Stimulated activated naive CD8-positive, alpha-beta T cell treated with anti-CD3 and anti-CD28 coated beads, Interleukin-15, amount 100 ng/mL, for 72 hours (primary cell): ENCODE measurements at regions not wholly inside any gene's neighbourhood (a gene's known extent, or its start where the extent isn't known, plus 50 kb on each side); places are given as distances from the start of the nearest gene placed in this dataset.

Experiments used
- ATAC-seq: fragments of 150-1000 bp; cut with Tn5 transposase; 2 replicates; pipeline ENCODE4 v1.10.0; 2021; ENCODE audit warnings: mild to moderate bottlenecking, moderate library complexity
- DNase-seq, 2 donors: peaks; one replicate each; pipeline ENCODE4 v3.0.0; 2021 to 2022
- H3K27ac Mint-ChIP-seq, 2 donors: one replicate each; pipeline ENCODE4 v1.8.0; 2022; ENCODE audit warnings: mild to moderate bottlenecking in 2 of 2, mixed read lengths in 2 of 2, moderate library complexity in 2 of 2
- H3K27me3 Mint-ChIP-seq: one replicate; pipeline ENCODE4 v1.8.0; 2022; ENCODE audit warnings: mixed read lengths
- H3K4me1 Mint-ChIP-seq: one replicate; pipeline ENCODE4 v1.8.0; 2022; ENCODE audit warnings: mild to moderate bottlenecking, mixed read lengths
- H3K4me3 Mint-ChIP-seq, 2 donors: one replicate each; pipeline ENCODE4 v1.8.0; 2022; ENCODE audit warnings: mild to moderate bottlenecking in 2 of 2, mixed read lengths in 2 of 2, moderate library complexity in 1 of 2
- H3K9me3 Mint-ChIP-seq, 2 donors: one replicate each; pipeline ENCODE4 v1.8.0; 2022; ENCODE audit warnings: mixed read lengths in 2 of 2

DNA sequence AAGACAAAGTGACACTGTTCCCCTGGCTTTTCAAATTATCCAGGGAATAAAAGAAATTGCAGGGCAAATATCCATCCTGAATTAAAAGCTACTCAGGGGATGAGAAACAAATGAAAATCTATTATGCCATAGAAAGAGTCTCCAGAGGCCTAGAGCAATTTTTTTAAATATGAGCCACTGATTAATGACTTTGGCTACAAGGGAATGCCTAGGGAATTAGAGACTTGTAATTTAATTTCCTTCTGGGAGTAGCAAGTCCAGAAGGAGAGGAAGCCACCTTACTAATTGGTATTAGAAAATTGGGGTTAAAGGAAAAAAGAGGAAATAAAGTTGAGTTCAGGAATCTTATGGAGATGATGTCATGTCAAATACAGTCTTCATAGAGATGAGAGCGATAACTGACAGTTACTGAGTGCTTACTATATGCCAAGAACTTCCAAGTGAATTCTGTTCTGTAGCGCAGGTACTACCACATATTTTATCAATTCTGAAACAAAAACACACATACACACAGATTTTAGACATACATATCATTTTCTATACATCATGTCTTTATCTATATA is 304.4 kb downstream of the DUSP6 start:
- Mint-ChIP-seq H3K27ac (no peak overlapping the region), H3K9me3 (peaks cover 8 to 10% of the 10 kb centered on the region in 2 donors), H3K4me1 (peaks cover 6% of the 10 kb centered on the region), H3K27me3 (no peaks in the 10 kb centered on the region), H3K4me3 (no peak overlapping the region)
- DNase-seq: no peak
- no peak for ATAC-seq

DNA sequence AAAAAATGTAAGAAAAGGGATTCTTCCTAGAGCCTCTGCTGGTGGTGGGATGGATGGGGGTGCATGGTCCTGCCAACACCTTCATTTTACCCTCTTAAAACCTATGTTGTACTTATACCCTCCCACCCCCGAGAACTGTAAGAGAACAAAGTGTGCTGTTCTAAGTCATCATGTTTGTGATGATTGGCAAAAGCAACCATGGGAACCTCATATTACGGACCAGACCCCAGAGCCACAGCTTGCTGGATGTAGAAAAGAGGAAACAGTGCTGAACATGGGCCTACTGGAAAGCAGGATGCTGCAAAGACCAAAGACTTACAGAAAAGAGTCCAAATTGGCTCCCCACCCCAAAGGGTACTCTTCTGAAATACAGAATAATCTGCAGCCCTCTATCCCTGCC is 311.2 kb downstream of the DUSP6 start:
- Mint-ChIP-seq H3K9me3 (peaks cover 11 to 30% of the 10 kb centered on the region in 2 donors), H3K27ac (peak overlapping the region; percentile 54 to 95), H3K4me3 (no peak overlapping the region), H3K27me3 (no peaks in the 10 kb centered on the region), H3K4me1 (peaks cover 57% of the 10 kb centered on the region)
- ATAC-seq (no peak), DNase-seq (no peak)

DNA sequence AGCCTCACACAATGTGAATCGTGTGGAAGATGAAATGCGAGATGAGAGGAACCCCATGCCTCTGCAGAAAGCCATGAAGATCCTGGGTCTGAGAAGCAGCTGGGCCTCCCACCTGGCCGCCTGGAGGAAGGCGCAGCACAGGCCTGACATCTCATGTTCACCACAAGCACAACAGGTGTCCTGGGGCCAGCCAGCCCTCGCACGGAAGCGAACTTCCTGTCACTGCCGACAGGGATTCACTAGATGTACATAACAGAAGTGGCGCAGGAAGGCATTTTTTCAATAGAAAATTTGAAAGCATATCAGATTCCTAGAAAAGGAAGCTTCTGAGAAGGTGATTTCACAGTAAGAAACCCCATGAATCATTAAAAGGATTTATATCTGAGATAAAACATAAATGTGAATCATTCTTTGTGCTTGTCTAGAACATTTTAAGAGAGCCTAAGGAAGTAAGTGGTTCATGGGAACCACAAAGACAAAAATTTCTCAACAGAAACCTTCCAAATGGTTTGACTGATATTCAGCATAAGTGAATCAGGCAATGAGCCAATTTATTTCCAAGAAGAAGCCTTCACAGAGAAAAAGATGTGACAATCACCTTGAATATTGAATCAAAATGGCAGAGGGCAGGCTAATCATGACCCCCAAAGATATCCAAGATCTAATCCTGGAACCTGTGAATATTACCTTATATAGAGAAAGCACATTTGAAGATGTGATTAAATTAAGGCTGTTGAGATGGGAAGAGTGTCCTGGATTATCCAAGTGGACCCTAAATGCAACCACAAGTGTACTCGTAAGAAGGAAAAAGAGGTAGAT is 311.9 kb downstream of the DUSP6 start:
- ATAC-seq: peak; percentile 95
- peak; percentile 83 to 90 for DNase-seq
- Mint-ChIP-seq H3K27me3 (no peaks in the 10 kb centered on the region), H3K9me3 (peaks cover 11 to 30% of the 10 kb centered on the region in 2 donors), H3K4me1 (peaks cover 61% of the 10 kb centered on the region), H3K27ac (peak overlapping the region; percentile 95 to 98), H3K4me3 (peak overlapping the region; percentile 34 to 69)

DNA sequence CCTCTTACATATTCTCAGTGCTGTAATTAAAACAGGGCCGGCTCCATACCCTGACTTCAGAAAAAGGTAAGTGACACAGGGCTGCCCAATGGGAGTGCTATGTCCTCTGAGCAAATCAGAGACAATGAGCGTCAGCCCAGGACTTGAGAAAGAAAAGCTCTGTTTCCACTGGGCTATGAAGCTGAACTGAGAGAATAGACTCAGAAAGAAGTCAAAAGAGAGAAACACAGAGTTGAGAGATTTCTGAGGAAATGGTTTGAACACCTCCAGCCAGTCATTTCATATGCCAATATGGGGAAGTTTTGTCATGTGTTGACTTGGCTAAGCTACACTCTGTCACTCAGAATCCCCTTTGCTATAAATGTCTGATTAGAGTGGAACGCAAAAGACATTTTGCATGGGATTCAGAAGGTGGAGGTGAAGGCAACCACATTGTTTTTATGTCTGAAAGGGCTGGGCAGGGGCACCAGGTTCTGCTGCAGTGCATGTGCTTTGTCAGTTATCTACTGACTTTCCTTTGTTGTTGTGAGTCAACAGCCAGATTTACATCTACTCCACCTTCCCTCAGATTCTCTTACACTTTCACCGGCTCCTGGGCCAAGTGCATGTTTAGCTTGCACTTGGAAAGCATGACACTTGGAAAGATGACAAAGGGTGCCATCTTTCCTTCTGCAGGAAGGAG is 313.3 kb downstream of the DUSP6 start:
- Mint-ChIP-seq H3K27ac (peak overlapping the region; percentile 56 to 85), H3K9me3 (peaks cover 11 to 30% of the 10 kb centered on the region in 2 donors), H3K27me3 (no peaks in the 10 kb centered on the region), H3K4me3 (peak overlapping the region; percentile 19 to 29), H3K4me1 (peaks cover 68% of the 10 kb centered on the region)
- peak; percentile 65 for ATAC-seq
- DNase-seq: peak; percentile 14 to 23

DNA sequence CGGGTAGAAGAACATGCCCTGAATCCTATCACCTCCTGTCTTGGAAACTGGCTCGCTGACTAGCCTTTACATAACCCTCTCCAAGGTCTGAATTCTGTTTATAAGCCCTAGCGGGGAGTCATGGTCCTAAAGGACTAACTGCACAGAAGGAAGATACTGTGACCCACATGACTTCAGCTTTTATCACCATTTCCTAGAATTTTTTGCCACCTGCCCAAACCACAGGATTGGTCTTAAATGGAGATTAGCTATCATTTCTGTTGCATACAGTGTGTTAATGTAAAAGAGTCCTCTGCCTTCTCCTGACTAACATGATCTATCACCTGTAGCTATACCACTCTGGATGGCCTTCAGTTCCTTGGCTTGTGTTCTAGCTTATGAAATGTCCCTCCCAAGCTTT is 319.2 kb downstream of the DUSP6 start:
- no peak overlapping the region for H3K27ac Mint-ChIP-seq
- H3K4me1 Mint-ChIP-seq: peaks cover 60% of the 10 kb centered on the region
- H3K9me3 Mint-ChIP-seq: peaks cover 7 to 8% of the 10 kb centered on the region in 2 donors
- no peak overlapping the region for H3K4me3 Mint-ChIP-seq
- H3K27me3 Mint-ChIP-seq: peaks cover 6% of the 10 kb centered on the region
- ATAC-seq (no peak), DNase-seq (no peak)

DNA sequence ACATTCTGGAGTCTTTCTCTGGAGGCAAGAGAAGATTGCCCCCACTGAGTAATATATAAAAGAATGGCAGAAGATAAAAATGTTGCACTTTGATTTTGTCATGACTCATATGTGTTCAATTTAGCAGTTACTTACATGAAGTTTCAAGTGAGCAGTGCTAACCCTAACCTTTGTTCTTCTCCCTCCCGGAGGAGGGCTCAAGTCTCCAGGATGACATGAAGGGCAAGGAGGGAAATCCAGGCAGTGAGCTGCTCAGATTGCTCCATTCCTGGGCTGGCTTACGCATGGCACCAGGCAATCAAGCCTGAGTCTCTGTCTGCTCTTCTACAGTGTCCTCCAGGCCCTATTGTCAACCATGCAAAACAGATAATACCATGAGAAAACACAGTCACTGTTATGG is 322.3 kb downstream of the DUSP6 start:
- DNase-seq (no peak), ATAC-seq (no peak)
- no peak overlapping the region for H3K27ac Mint-ChIP-seq
- H3K9me3 Mint-ChIP-seq: peaks cover 0 to 8% of the 10 kb centered on the region in 2 donors
- peaks cover 6% of the 10 kb centered on the region for H3K27me3 Mint-ChIP-seq
- H3K4me1 Mint-ChIP-seq: peaks cover 44% of the 10 kb centered on the region
- H3K4me3 Mint-ChIP-seq: no peak overlapping the region

DNA sequence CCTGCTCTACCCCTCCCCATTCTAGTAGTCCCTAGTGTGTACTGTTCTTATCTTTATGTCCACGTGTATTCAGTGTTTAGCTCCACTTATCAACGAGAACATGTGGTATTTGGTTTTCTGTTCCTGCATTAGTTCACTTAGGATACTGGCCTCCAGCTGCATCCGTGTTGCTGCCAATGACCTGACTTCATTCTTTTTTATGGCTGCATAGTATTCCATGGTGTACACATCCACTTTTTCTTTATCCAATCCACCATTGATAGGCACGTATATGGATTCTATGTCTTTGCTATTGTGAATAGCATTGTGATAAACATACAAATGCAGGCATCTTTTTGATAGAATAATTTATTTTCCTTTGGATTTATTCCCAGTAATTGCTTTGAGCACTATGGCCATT is 327.7 kb downstream of the DUSP6 start:
- no peak overlapping the region for H3K4me3 Mint-ChIP-seq
- H3K27me3 Mint-ChIP-seq: no peaks in the 10 kb centered on the region
- peaks cover 17% of the 10 kb centered on the region for H3K4me1 Mint-ChIP-seq
- DNase-seq (no peak), ATAC-seq (no peak)
- no peak overlapping the region for H3K27ac Mint-ChIP-seq
- H3K9me3 Mint-ChIP-seq: no peaks in the 10 kb centered on the region

DNA sequence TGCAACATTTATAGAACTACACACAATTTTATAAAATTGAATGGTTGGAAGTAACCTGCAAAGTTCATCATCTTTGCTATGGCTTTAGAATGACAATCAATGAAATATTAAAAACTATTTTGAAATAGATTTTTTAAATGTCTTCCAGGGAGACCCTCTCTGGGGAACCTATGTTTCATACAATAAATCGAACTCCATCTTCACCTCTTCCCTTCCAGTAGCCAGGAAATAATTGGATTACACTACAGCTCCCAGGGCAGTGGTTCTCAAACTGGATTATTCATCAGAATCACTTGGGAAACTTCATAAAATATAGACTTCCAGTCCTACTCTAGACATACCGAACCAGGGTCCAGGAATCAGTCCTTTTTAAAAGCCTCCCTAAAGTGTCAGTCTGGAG is 328.4 kb downstream of the DUSP6 start:
- ATAC-seq (no peak), DNase-seq (no peak)
- H3K27me3 Mint-ChIP-seq: no peaks in the 10 kb centered on the region
- no peaks in the 10 kb centered on the region for H3K9me3 Mint-ChIP-seq
- H3K4me1 Mint-ChIP-seq: peaks cover 16% of the 10 kb centered on the region
- H3K4me3 Mint-ChIP-seq: no peak overlapping the region
- no peak overlapping the region for H3K27ac Mint-ChIP-seq

DNA sequence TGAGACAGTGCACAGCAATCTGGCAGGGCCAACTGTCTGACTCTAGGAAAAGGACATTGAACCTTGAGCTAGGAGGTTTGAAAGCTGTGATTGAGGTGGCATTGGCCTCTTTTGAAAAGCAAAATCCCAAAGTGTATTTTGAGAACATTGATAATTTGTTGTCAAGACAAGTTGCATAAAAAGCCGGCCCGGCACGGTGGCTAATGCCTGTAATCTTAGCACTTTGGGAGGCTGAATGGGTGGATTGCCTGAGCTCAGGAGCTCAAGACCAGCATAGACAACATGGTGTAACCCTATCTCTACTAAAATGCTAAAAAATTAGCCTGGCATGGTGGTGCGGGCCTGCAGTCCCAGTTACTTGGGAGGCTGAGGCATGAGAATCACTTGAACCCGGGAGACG is 331.6 kb downstream of the DUSP6 start:
- no peak for ATAC-seq
- H3K9me3 Mint-ChIP-seq: no peaks in the 10 kb centered on the region
- no peak for DNase-seq
- no peak overlapping the region for H3K4me3 Mint-ChIP-seq
- H3K27ac Mint-ChIP-seq: peak overlapping the region in 1 of 2 donors; percentile 27
- peaks cover 25% of the 10 kb centered on the region for H3K4me1 Mint-ChIP-seq
- H3K27me3 Mint-ChIP-seq: peaks cover 14% of the 10 kb centered on the region

DNA sequence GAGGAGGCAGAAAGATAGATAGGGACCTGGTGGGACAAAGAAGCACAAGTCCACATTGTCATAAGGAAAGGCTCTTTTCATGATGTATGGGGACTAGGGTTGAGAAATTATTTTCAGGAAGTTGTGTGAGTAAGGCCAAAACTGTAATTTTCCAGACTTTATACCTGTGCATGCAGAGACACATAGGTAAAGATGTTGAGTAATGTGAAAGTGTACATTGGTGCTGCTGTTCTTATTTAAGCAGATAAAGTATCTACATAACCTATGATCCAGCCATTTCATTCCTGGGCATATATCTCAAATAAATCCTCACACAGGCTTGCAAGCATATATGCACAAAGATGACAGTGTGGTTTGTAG is 332.2 kb downstream of the DUSP6 start:
- Mint-ChIP-seq H3K4me3 (no peak overlapping the region), H3K9me3 (no peaks in the 10 kb centered on the region), H3K27ac (peak overlapping the region in 1 of 2 donors; percentile 27), H3K27me3 (peaks cover 17% of the 10 kb centered on the region), H3K4me1 (peaks cover 25% of the 10 kb centered on the region)
- DNase-seq: no peak
- ATAC-seq: no peak

DNA sequence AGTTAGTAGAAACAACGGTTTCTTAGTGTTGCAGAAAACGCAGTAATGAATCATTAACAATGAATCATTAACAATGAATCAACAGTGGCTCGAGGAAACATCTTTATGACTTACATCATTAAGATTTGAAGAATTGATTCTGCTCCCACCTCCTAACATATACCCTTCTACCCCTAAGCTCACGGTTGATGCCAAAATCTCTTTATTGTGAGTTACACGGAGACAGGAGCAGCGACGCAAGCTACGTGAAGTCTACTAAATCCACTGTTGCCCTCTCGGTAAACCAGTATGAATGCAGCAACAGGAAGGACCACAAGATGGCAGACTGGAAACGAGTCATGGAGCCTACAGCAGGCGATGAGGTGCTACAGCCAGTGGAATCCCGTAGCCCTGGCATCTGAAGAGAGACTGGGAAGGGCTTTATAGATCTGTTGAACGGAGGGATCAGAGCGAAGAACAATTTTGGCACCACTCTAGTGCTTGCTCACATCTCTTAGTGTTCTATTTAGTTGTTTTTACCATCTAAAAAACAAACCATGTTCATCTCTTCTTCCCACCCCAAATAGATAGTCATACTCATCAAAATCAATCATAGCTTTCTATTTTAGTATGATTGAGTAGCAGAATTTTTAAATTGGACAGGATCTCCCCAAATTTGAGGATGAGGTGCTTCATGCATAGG is 332.7 kb downstream of the DUSP6 start:
- peak; percentile 68 to 76 for DNase-seq
- no peaks in the 10 kb centered on the region for H3K9me3 Mint-ChIP-seq
- ATAC-seq: peak; percentile 93
- H3K27me3 Mint-ChIP-seq: peaks cover 17% of the 10 kb centered on the region
- H3K4me1 Mint-ChIP-seq: peaks cover 25% of the 10 kb centered on the region
- no peak overlapping the region for H3K27ac Mint-ChIP-seq
- no peak overlapping the region for H3K4me3 Mint-ChIP-seq

DNA sequence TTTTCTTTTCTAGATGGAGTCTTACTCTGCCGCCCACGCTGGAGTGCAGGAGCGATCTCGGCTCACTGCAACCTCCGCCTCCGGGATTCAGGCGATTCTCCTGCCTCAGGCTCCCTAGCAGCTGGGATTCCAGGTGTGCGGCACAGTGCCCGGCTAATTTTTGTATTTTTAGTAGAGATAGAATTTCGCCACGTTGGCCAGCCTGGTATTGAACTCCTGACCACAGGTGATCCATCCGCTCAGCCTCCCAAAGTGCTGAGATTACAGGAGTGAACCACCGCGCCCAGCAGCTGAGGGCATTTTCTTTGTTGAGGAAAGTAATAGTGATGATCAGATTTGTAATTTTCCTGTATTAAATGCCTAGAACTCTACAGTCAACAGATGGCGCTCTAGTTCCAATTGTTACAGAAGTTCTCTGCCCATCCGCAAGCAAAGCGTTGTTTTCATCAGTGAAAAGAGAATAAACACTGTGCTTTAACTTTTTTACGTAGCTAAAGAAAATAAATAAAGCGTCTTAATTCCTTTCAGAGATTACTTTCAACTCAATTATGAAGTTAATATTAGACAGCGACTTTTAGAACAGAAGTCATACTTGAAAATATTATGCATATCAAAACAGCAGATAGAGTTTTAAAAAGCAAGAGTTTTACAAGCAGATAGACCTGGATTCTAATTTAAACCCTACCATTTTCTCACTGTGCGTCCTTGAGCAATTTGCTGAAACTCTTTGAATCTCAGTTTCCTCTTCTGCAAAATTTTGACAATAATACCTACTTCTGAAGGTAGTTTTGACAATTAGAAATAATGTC is 335.1 kb downstream of the DUSP6 start:
- Mint-ChIP-seq H3K27ac (no peak overlapping the region), H3K4me3 (peak overlapping the region; percentile 45 to 62), H3K27me3 (peaks cover 24% of the 10 kb centered on the region), H3K4me1 (peaks cover 16% of the 10 kb centered on the region), H3K9me3 (no peaks in the 10 kb centered on the region)
- DNase-seq (peak; percentile 22 to 45), ATAC-seq (no peak)

DNA sequence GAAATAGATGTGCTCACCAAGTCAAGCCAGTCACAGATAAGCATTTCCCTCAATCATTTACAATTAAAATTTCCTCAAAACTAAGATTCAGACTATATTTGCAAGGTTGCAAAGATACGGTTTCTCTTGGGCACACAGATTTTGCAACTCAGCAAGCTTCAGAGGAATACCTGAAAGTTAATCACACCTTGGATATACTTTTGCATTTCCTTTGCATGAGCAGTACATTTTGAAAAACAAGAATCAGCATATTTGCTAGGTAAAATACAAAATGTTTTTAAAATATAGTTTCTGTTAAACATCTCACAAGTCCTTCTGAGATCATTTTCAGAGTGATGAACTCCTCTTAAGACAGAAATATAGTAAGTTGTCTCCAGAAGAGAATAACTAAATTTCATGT is 336.9 kb downstream of the DUSP6 start:
- ATAC-seq: no peak
- H3K27ac Mint-ChIP-seq: peak overlapping the region in 1 of 2 donors; percentile 40
- no peak overlapping the region for H3K4me3 Mint-ChIP-seq
- peaks cover 24% of the 10 kb centered on the region for H3K27me3 Mint-ChIP-seq
- peaks cover 9% of the 10 kb centered on the region for H3K4me1 Mint-ChIP-seq
- DNase-seq: no peak
- no peaks in the 10 kb centered on the region for H3K9me3 Mint-ChIP-seq

DNA sequence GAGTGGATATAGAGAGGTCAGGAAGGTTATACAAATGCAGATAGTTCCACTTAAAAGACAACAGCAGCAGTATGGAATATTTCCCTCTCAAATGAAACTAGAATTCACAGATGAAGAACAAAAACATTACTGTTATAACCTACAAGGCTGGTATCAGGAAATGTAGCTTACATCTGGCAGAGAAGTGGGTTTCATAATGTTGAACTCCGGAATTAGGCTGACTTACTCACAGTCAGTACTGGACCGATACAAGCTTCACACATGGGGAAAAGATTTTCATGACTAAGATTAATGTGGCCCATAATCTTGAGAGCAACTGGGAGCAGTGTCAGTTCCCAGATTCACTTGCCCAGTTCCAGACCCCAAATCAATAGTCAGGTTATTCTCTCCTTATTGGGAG is 353.9 kb downstream of the DUSP6 start:
- Mint-ChIP-seq H3K9me3 (no peaks in the 10 kb centered on the region), H3K27me3 (peaks cover 20% of the 10 kb centered on the region)

DNA sequence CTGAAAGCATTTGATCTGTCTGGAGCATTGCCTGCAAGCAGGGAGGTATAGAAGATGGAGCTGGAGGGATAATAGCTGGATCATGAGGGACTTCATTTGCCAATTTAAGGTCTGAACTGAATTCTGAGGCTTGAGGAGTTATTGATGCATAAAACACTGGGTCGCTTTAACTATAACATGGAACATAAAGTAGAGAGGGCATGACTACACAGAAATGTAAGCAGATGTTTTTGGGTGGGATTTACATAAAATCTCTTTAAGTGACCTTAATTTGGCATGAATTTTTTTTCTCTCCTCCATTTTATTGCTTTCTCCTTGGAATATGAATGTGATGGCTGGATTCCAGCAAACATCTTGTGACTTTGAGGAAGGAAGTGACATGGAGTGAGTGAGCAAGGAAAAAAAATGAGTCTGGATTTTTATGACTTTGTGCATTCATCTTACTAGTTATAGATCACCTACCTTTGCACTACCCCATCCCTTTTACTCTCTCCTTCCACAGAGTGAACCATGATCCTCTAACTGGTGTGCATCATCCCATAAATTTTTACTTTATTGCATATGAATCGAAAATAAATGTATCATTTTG is 356.0 kb downstream of the DUSP6 start:
- Mint-ChIP-seq H3K4me1 (no peaks in the 10 kb centered on the region), H3K9me3 (no peaks in the 10 kb centered on the region), H3K4me3 (no peak overlapping the region), H3K27ac (no peak overlapping the region), H3K27me3 (peaks cover 24% of the 10 kb centered on the region)
- ATAC-seq (no peak), DNase-seq (no peak)

More for the DNA sequence above, 353.9 kb downstream of the DUSP6 start:
- H3K4me3 Mint-ChIP-seq: no peak overlapping the region
- DNase-seq (no peak), ATAC-seq (no peak)
- no peaks in the 10 kb centered on the region for H3K4me1 Mint-ChIP-seq
- no peak overlapping the region for H3K27ac Mint-ChIP-seq
